HCT116 (cell line): ENCODE measurements at regions not wholly inside any gene's neighbourhood (a gene's known extent, or its start where the extent isn't known, plus 50 kb on each side); places are given as distances from the start of the nearest gene placed in this dataset.

Experiments used
- CBX3 ChIP-seq: IDR thresholded peaks from 2 replicates; pipeline ENCODE4 v1.6.1; 2012; ENCODE audit warnings: low read depth
- EZH2 ChIP-seq: fragments of 200-600 bp; sonication (generic); IDR thresholded peaks from 2 replicates; pipeline ENCODE4 v1.6.1; 2017; ENCODE audit warnings: antibody characterized with exemption, mixed run types
- POLR2AphosphoS5 ChIP-seq: IDR thresholded peaks from 2 replicates; pipeline ENCODE4 v1.6.1; 2011; ENCODE audit warnings: mild to moderate bottlenecking, low read depth, low read length, moderate library complexity
- REST ChIP-seq: IDR thresholded peaks from 2 replicates; pipeline ENCODE4 v1.6.1; 2012; ENCODE audit warnings: low read depth
- TF ChIP-seq, protein P1 (sequence below), 3 experiments: fragments of 200-600 bp in 1 of 3; sonication (generic) in 1 of 3; IDR thresholded peaks in 2 of 3; conservative IDR thresholded peaks in 1 of 3; 2 replicates each; pipeline ENCODE4 v1.5.1; 2012 to 2017; ENCODE audit warnings: low read depth in 2 of 3, low read length in 2 of 3, antibody characterized with exemption in 1 of 3, borderline replicate concordance in 1 of 3, control low read depth in 1 of 3, mild to moderate bottlenecking in 1 of 3, mixed read lengths in 1 of 3, mixed run types in 1 of 3, moderate library complexity in 1 of 3; ENCODE audit not compliant: insufficient read depth in 1 of 3

DNA sequence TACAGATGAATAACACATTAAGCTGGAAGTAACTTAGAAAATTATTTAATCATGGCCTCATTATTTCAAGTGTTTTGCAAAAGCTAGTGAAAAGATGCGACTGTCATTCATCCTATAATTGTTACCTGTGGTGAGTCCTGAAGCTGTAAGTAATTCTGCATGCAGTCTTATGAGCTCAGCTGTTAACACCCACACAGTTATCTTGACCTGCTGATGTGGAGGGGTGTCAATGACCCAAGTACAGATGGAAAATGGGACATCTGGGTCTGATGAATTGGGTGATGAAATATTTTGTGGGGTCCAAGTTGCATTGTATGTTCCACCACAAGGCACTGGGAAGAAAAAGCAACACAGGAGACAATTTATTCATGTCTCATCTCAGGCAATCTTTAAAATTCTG, 68.9 kb downstream of the OR13A1 start:
- TF ChIP-seq EZH2 (no peak), POLR2AphosphoS5 (no peak), REST (no peak), CBX3 (no peak)
- TF ChIP-seq, protein P1, sequence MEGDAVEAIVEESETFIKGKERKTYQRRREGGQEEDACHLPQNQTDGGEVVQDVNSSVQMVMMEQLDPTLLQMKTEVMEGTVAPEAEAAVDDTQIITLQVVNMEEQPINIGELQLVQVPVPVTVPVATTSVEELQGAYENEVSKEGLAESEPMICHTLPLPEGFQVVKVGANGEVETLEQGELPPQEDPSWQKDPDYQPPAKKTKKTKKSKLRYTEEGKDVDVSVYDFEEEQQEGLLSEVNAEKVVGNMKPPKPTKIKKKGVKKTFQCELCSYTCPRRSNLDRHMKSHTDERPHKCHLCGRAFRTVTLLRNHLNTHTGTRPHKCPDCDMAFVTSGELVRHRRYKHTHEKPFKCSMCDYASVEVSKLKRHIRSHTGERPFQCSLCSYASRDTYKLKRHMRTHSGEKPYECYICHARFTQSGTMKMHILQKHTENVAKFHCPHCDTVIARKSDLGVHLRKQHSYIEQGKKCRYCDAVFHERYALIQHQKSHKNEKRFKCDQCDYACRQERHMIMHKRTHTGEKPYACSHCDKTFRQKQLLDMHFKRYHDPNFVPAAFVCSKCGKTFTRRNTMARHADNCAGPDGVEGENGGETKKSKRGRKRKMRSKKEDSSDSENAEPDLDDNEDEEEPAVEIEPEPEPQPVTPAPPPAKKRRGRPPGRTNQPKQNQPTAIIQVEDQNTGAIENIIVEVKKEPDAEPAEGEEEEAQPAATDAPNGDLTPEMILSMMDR (IDR thresholded peaks at IDR 0.05 in 2 of 3, conservative IDR thresholded peaks at IDR 0.05 in 1 of 3; ENCODE audit: borderline replicate concordance in 1 of 3, insufficient read depth in 1 of 3, low read depth in 2 of 3, low read length in 2 of 3) = no peak
